ENCODE measurements at regions not wholly inside any gene's neighbourhood (a gene's known extent, or its start where the extent isn't known, plus 50 kb on each side); places are given as distances from the start of the nearest gene placed in this dataset.

DNA sequence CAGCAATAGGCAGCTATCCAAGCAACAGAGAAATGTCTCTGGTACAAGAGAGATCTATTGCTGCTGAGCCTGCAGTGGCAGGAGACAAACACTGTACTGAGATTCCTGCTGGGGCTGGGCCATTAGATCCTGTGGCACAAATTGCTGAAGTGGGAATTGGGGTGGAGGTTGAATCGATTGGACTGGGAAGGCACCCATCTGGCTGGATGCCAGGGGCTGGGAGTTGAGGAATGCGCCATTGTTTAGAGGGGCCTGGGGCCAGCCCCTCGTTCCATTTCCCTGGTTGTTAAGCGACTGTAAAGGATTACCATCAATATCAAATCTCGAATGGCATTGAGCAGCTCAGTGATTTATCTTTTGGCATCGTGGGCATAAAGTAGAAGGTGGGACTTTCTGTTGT, 54.1 kb upstream of the ARL4D start:
- TF ChIP-seq, protein P1, sequence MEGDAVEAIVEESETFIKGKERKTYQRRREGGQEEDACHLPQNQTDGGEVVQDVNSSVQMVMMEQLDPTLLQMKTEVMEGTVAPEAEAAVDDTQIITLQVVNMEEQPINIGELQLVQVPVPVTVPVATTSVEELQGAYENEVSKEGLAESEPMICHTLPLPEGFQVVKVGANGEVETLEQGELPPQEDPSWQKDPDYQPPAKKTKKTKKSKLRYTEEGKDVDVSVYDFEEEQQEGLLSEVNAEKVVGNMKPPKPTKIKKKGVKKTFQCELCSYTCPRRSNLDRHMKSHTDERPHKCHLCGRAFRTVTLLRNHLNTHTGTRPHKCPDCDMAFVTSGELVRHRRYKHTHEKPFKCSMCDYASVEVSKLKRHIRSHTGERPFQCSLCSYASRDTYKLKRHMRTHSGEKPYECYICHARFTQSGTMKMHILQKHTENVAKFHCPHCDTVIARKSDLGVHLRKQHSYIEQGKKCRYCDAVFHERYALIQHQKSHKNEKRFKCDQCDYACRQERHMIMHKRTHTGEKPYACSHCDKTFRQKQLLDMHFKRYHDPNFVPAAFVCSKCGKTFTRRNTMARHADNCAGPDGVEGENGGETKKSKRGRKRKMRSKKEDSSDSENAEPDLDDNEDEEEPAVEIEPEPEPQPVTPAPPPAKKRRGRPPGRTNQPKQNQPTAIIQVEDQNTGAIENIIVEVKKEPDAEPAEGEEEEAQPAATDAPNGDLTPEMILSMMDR (IDR thresholded peaks at IDR 0.05), result no peak
- TF ChIP-seq POLR2AphosphoS5 (IDR thresholded peaks at IDR 0.05), result no peak
- no peak for TF ChIP-seq POLR2A (IDR thresholded peaks at IDR 0.05)
- no peak for TF ChIP-seq EP300 (IDR thresholded peaks at IDR 0.05)
